ENCODE measurements at regions not wholly inside any gene's neighbourhood (a gene's known extent, or its start where the extent isn't known, plus 50 kb on each side); places are given as distances from the start of the nearest gene placed in this dataset.

- TF ChIP-seq POLR2A (IDR thresholded peaks at IDR 0.05), result no peak
- TF ChIP-seq CTCF (IDR thresholded peaks at IDR 0.05), result no peak
- TF ChIP-seq POLR2AphosphoS5 (IDR thresholded peaks at IDR 0.05), result no peak
Measured at GRCh38 chr9:22913518-22913917, 466.9 kb downstream of the DMRTA1 start.
